HCT116 (cell line): ENCODE measurements at regions not wholly inside any gene's neighbourhood (a gene's known extent, or its start where the extent isn't known, plus 50 kb on each side); places are given as distances from the start of the nearest gene placed in this dataset.

Experiments used
- CTCF ChIP-seq, 3 experiments: fragments of 200-600 bp in 1 of 3; sonication (generic) in 1 of 3; IDR thresholded peaks in 2 of 3; conservative IDR thresholded peaks in 1 of 3; 2 replicates each; pipeline ENCODE4 v1.5.1; 2012 to 2017; ENCODE audit warnings: low read depth in 2 of 3, low read length in 2 of 3, antibody characterized with exemption in 1 of 3, borderline replicate concordance in 1 of 3, control low read depth in 1 of 3, mild to moderate bottlenecking in 1 of 3, mixed read lengths in 1 of 3, mixed run types in 1 of 3, moderate library complexity in 1 of 3; ENCODE audit not compliant: insufficient read depth in 1 of 3
- EGR1 ChIP-seq: IDR thresholded peaks from 2 replicates; pipeline ENCODE4 v1.6.1; 2012; ENCODE audit warnings: low read depth
- EZH2phosphoT487 ChIP-seq: fragments of 200-600 bp; IDR thresholded peaks from 2 replicates; pipeline ENCODE4 v1.6.1; 2018; ENCODE audit warnings: antibody characterized with exemption, borderline replicate concordance
- MAX ChIP-seq: IDR thresholded peaks from 2 replicates; pipeline ENCODE4 v1.6.1; 2012
- POLR2A ChIP-seq: IDR thresholded peaks from 2 replicates; pipeline ENCODE4 v1.7.0; 2011; ENCODE audit warnings: borderline replicate concordance; ENCODE audit not compliant: insufficient read depth, insufficient read length; ENCODE audit errors: extremely low read depth
- POLR2AphosphoS5 ChIP-seq: IDR thresholded peaks from 2 replicates; pipeline ENCODE4 v1.6.1; 2011; ENCODE audit warnings: mild to moderate bottlenecking, low read depth, low read length, moderate library complexity
- SP1 ChIP-seq: IDR thresholded peaks from 2 replicates; pipeline ENCODE4 v1.6.1; 2012; ENCODE audit warnings: low read depth
- TCF7L2 ChIP-seq: IDR thresholded peaks from 2 replicates; pipeline ENCODE4 v1.7.0; 2011; ENCODE audit warnings: borderline replicate concordance, inconsistent platforms; ENCODE audit not compliant: insufficient read depth, insufficient read length; ENCODE audit errors: extremely low read depth
- YY1 ChIP-seq: IDR thresholded peaks from 2 replicates; pipeline ENCODE4 v1.6.1; 2011; ENCODE audit warnings: low read length, low read depth, moderate library complexity, mild to moderate bottlenecking; ENCODE audit not compliant: insufficient replicate concordance; ENCODE audit errors: extremely low read depth
- ZBTB33 ChIP-seq: IDR thresholded peaks from 2 replicates; pipeline ENCODE4 v1.6.1; 2011; ENCODE audit warnings: mild to moderate bottlenecking, low read length, moderate library complexity; ENCODE audit not compliant: insufficient replicate concordance; ENCODE audit errors: extremely low read depth

DNA sequence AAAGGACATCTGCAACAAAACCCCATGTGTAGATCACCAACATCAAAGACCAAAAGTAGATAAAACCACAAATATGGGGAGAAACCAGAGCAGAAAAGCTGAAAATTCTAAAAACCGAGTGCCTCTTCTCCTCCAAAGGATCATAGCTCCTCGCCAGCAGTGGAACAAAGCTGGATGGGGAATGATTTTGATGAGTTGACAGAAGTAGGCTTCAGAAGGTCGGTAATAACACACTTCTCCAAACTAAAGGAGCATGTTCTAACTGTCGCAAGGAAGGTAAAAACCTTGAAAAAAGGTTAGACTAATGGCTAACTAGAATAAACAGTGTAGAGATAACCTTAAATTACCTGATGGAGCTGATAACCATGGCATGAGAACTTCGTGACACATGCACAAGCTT is 109.9 kb upstream of the SYNCRIP start:
- TF ChIP-seq POLR2A = no peak
- no peak for TF ChIP-seq ZBTB33
- TF ChIP-seq EZH2phosphoT487 = no peak
- no peak for TF ChIP-seq SP1
- no peak for TF ChIP-seq TCF7L2
- no peak for TF ChIP-seq POLR2AphosphoS5
- TF ChIP-seq EGR1 = no peak
- no peak for TF ChIP-seq CTCF (IDR thresholded peaks at IDR 0.05 in 2 of 3, conservative IDR thresholded peaks at IDR 0.05 in 1 of 3; ENCODE audit: borderline replicate concordance in 1 of 3, insufficient read depth in 1 of 3, low read depth in 2 of 3, low read length in 2 of 3)
- TF ChIP-seq MAX = no peak
- TF ChIP-seq YY1 = no peak
